ENCODE measurements at regions not wholly inside any gene's neighbourhood (a gene's known extent, or its start where the extent isn't known, plus 50 kb on each side); places are given as distances from the start of the nearest gene placed in this dataset.

- Mint-ChIP-seq H3K27me3 (ENCODE audit: unreplicated experiment) (peaks cover 1% of the 10 kb centered on the region), H3K9me3 (ENCODE audit: unreplicated experiment) (peaks cover 4% of the 10 kb centered on the region), H3K4me3 (ENCODE audit: unreplicated experiment) (no peak overlapping the region), H3K27ac (ENCODE audit: unreplicated experiment) (no peak overlapping the region), H3K36me3 (ENCODE audit: unreplicated experiment) (peaks cover under 1% of the 10 kb centered on the region), H3K4me1 (ENCODE audit: unreplicated experiment) (peaks cover 10% of the 10 kb centered on the region)
- DNase-seq (ENCODE audit: extremely low spot score, unreplicated experiment), result no peak
- no peak for TF ChIP-seq CTCF (IDR thresholded peaks at IDR 0.05)
Observed at GRCh38 chr6:81308577-81309279, 443.8 kb downstream of the TENT5A start.

DNA sequence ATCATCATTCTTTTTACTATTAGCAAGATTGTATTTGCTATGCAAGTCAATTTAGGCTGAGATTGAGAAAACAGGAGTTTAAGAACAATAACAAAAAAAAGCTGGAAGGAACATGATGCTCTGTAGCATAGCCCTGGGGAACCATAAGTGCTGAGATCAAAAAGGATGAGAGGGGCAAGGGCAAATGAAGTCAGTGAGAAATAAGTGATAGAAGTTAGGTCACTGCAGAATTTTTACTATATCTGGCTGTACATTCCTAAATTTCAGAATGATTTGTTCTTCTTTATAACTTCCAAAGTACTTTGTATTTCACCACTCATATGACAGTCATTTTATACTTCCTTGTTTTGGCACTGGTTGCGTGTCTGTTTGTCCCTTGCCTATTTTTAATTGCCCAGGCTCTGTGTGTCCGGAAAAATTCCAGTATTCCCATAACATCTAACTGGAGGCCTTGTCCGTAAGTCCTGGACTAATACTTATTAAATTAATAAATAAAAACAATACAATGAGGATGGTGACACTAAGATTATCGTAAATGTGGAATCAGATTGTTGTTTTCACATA, 444.7 kb downstream of the TENT5A start:
- no peak for TF ChIP-seq CTCF (IDR thresholded peaks at IDR 0.05)
- Mint-ChIP-seq H3K27ac (ENCODE audit: unreplicated experiment) (no peak overlapping the region), H3K27me3 (ENCODE audit: unreplicated experiment) (no peaks in the 10 kb centered on the region), H3K9me3 (ENCODE audit: unreplicated experiment) (no peaks in the 10 kb centered on the region), H3K4me3 (ENCODE audit: unreplicated experiment) (no peak overlapping the region), H3K36me3 (ENCODE audit: unreplicated experiment) (no peaks in the 10 kb centered on the region), H3K4me1 (ENCODE audit: unreplicated experiment) (peaks cover 10% of the 10 kb centered on the region)
- DNase-seq (ENCODE audit: extremely low spot score, unreplicated experiment), result no peak

- no peaks in the 10 kb centered on the region for H3K27me3 Mint-ChIP-seq (ENCODE audit: unreplicated experiment)
- DNase-seq (ENCODE audit: extremely low spot score, unreplicated experiment), result no peak
Observed at GRCh38 chr6:81304466-81304865, 448.0 kb downstream of the TENT5A start.

DNA sequence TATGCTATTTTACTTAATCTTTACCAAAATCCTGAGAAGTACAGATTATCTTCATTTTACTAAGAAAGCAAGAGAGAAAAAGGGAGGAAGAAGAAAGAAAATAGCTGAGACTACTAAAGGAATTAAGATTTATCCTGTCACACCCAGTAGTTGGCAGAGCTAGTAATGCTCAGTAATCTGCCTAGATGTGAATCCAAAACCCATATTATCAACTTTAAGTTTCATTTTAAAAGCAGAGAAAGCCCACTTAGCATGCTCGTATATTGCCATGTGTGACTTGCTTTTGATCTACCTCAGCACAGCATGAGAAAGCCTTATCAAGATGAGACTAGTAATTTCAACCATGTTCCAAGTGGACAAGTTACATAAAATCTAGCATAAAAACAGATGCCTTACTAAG, 451.5 kb downstream of the TENT5A start:
- DNase-seq (ENCODE audit: extremely low spot score, unreplicated experiment), result no peak
- no peak overlapping the region for H3K27ac Mint-ChIP-seq (ENCODE audit: unreplicated experiment)
- no peaks in the 10 kb centered on the region for H3K27me3 Mint-ChIP-seq (ENCODE audit: unreplicated experiment)
- no peak overlapping the region for H3K4me3 Mint-ChIP-seq (ENCODE audit: unreplicated experiment)
- no peak for TF ChIP-seq CTCF (IDR thresholded peaks at IDR 0.05)
- peaks cover 10% of the 10 kb centered on the region for H3K4me1 Mint-ChIP-seq (ENCODE audit: unreplicated experiment)
- no peaks in the 10 kb centered on the region for H3K36me3 Mint-ChIP-seq (ENCODE audit: unreplicated experiment)
- no peaks in the 10 kb centered on the region for H3K9me3 Mint-ChIP-seq (ENCODE audit: unreplicated experiment)

More at GRCh38 chr6:81304466-81304865, 448.0 kb downstream of the TENT5A start:
- Mint-ChIP-seq H3K4me1 (ENCODE audit: unreplicated experiment) (peaks cover 10% of the 10 kb centered on the region), H3K36me3 (ENCODE audit: unreplicated experiment) (no peaks in the 10 kb centered on the region), H3K4me3 (ENCODE audit: unreplicated experiment) (no peak overlapping the region), H3K27ac (ENCODE audit: unreplicated experiment) (no peak overlapping the region), H3K9me3 (ENCODE audit: unreplicated experiment) (no peaks in the 10 kb centered on the region)
- no peak for TF ChIP-seq CTCF (IDR thresholded peaks at IDR 0.05)

DNA sequence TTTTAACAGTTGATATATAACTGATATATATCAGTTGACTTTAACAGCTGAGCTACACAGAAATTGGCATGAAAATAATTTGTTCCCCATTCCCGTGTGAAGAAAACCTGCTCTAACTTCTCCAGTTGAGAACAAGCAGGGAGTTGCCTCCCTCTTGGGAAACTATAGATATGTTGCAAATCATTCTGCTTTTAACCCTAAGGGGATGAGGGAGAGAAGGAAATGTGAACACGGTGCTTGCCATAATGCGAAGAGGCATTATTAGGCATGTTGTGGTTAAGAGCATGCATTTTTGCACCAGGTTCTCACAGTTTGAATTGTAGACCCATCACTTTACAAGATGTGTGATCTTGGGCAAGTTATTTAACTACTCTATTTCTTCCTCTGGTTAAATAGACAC, 453.7 kb downstream of the TENT5A start:
- no peaks in the 10 kb centered on the region for H3K27me3 Mint-ChIP-seq (ENCODE audit: unreplicated experiment)
- no peak for DNase-seq (ENCODE audit: extremely low spot score, unreplicated experiment)
- H3K4me3 Mint-ChIP-seq (ENCODE audit: unreplicated experiment), result no peak overlapping the region
- no peaks in the 10 kb centered on the region for H3K4me1 Mint-ChIP-seq (ENCODE audit: unreplicated experiment)
- no peaks in the 10 kb centered on the region for H3K9me3 Mint-ChIP-seq (ENCODE audit: unreplicated experiment)
- H3K27ac Mint-ChIP-seq (ENCODE audit: unreplicated experiment), result no peak overlapping the region
- H3K36me3 Mint-ChIP-seq (ENCODE audit: unreplicated experiment), result no peaks in the 10 kb centered on the region
- no peak for TF ChIP-seq CTCF (IDR thresholded peaks at IDR 0.05)

Measured in osteocyte (in vitro differentiated cells).